ENCODE measurements at regions not wholly inside any gene's neighbourhood (a gene's known extent, or its start where the extent isn't known, plus 50 kb on each side); places are given as distances from the start of the nearest gene placed in this dataset.

- TF ChIP-seq ZFX (IDR thresholded peaks at IDR 0.05): no peak
- H3K27ac ChIP-seq: no peak overlapping the region
Measured at GRCh38 chr14:98014851-98015615, 1217.9 kb downstream of the VRK1 start.

GRCh38 chr14:98015921-98016320 is 1218.7 kb downstream of the VRK1 start:
- H3K27ac ChIP-seq: no peak overlapping the region
- TF ChIP-seq ZFX (IDR thresholded peaks at IDR 0.05): no peak
- no peak for TF ChIP-seq CTCF (conservative IDR thresholded peaks at IDR 0.05)

- H3K27ac ChIP-seq: no peak overlapping the region
- TF ChIP-seq CTCF (conservative IDR thresholded peaks at IDR 0.05) (no peak), ZFX (IDR thresholded peaks at IDR 0.05) (no peak)
Measured at GRCh38 chr14:98018628-98019027, 1221.4 kb downstream of the VRK1 start.

- TF ChIP-seq CTCF (conservative IDR thresholded peaks at IDR 0.05): no peak
- no peak for TF ChIP-seq ZFX (IDR thresholded peaks at IDR 0.05)
- H3K27ac ChIP-seq: no peak overlapping the region
Measured at GRCh38 chr14:98022541-98023520, 1225.6 kb downstream of the VRK1 start.

- no peak overlapping the region for H3K27ac ChIP-seq
- no peak for TF ChIP-seq ZFX (IDR thresholded peaks at IDR 0.05)
- TF ChIP-seq CTCF (conservative IDR thresholded peaks at IDR 0.05): no peak
Measured at GRCh38 chr14:98028162-98028561, 1231.0 kb downstream of the VRK1 start.

- TF ChIP-seq ZFX (IDR thresholded peaks at IDR 0.05): no peak
- TF ChIP-seq CTCF (conservative IDR thresholded peaks at IDR 0.05): no peak
- no peak overlapping the region for H3K27ac ChIP-seq
Measured at GRCh38 chr14:98035396-98035795, 1236.6 kb downstream of the BCL11B start.

GRCh38 chr14:98037831-98038230 is 1234.2 kb downstream of the BCL11B start:
- TF ChIP-seq ZFX (IDR thresholded peaks at IDR 0.05): no peak
- no peak for TF ChIP-seq CTCF (conservative IDR thresholded peaks at IDR 0.05)
- H3K27ac ChIP-seq: no peak overlapping the region
